Activated CD4-positive, alpha-beta memory T cell treated with anti-CD3 and anti-CD28 coated beads for 36 hours (primary cell): ENCODE measurements at regions not wholly inside any gene's neighbourhood (a gene's known extent, or its start where the extent isn't known, plus 50 kb on each side); places are given as distances from the start of the nearest gene placed in this dataset.

Experiments used
- CTCF ChIA-PET: fragments of 350-600 bp; sonication (Branson Sonifier 250); formaldehyde crosslinking; loops from one replicate; lab custom pipeline; 2021; ENCODE audit warnings: antibody characterized with exemption, inconsistent platforms; lab: Charles Lee
- POLR2A ChIA-PET: fragments of 350-600 bp; sonication (Branson Sonifier 250); formaldehyde crosslinking; loops from one replicate; lab custom pipeline; 2021; ENCODE audit warnings: antibody characterized with exemption; lab: Charles Lee
- DNase-seq: peaks from one replicate; pipeline ENCODE4 v3.0.0-alpha.2; 2020
- H3K27ac Mint-ChIP-seq: one replicate; pipeline ENCODE4 v1.8.0; 2021; ENCODE audit warnings: mixed read lengths
- H3K27me3 Mint-ChIP-seq: one replicate; pipeline ENCODE4 v1.8.0; 2021; ENCODE audit warnings: mixed read lengths
- H3K36me3 Mint-ChIP-seq: one replicate; pipeline ENCODE4 v1.8.0; 2021; ENCODE audit warnings: mixed read lengths
- H3K4me1 Mint-ChIP-seq: one replicate; pipeline ENCODE4 v1.8.0; 2021; ENCODE audit warnings: low read depth, mixed read lengths
- H3K4me3 Mint-ChIP-seq: one replicate; pipeline ENCODE4 v1.8.0; 2021; ENCODE audit warnings: mild to moderate bottlenecking, mixed read lengths
- H3K9me3 Mint-ChIP-seq: one replicate; pipeline ENCODE4 v1.8.0; 2021; ENCODE audit warnings: mixed read lengths
- intact Hi-C: fragments of 100-400 bp; cut with micrococcal nuclease; formaldehyde crosslinking; loops from one replicate; pipeline ENCODE4 v1.15.1; 2023

DNA sequence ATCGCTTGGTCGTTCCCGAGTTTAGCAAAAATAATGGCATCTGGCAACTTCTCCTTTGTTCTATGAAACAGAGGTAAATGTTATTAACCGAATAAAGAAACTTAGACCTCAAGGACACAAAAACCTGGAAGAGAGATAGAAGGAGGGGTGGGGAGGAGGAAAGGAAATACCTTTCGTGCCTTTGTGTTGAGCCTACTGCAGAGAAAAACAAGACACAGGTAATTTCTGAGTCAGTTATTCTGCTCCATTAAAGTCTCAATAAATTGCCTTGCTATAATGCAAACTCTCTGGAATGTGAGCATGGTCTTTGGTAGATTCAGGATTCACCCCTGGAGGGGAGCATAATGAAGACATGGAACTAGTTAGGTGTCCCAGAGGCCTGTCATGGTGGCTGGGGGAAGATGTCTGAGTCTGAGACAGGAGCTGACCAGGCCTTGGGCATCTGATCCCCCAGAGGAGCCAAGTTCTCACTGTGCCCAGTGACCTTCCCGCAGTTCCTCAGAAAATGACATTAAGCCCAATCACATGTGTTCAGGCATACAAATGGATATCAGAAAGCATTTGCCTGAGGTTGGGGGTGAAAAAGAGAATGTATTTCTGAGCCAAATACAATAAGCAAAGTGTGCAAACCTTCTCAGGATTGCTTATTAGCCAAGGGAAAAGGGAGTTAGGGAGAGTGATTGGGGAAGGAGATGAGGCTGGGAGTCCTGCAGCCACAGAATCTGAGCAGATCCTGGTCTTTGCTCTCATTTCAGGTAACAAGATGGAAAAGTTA lies 72.6 kb upstream of the CADM1 start:
- H3K36me3 Mint-ChIP-seq, result no peaks in the 10 kb centered on the region
- no peaks in the 10 kb centered on the region for H3K9me3 Mint-ChIP-seq
- ChIA-PET CTCF (no interaction called here), POLR2A (interaction anchor here (0.7 kb wide), 1 partner anchor 1318 kb away, joined by 4 read pairs; no protein-coding TSS in a partner anchor)
- DNase-seq, result no peak
- H3K27ac Mint-ChIP-seq, result no peak overlapping the region
- H3K27me3 Mint-ChIP-seq, result peaks cover 2% of the 10 kb centered on the region
- H3K4me3 Mint-ChIP-seq, result no peak overlapping the region
- H3K4me1 Mint-ChIP-seq, result no peaks in the 10 kb centered on the region
- intact Hi-C loops, result no loop called here

DNA sequence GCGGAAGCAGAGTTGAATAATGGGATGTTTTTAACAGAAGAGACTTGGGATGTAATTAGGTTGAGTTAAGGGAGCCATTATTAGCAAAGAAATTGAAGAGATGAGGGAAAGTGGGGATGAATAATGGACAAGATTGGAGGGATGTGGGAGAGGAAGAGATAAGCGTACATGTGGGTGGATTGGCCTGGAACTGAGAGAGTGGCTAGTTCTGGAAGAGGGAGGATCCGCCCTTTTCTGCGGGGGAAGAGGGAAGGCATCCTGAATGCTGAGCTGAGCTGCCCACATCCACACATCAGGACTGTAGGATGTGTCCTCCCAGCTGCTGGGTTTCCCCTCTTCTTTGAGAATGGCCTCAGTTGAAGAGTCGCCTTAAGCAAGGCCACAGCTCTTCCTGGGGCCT lies 68.3 kb upstream of the CADM1 start:
- no peak for DNase-seq
- H3K4me1 Mint-ChIP-seq, result no peaks in the 10 kb centered on the region
- intact Hi-C loops, result no loop called here
- POLR2A ChIA-PET, result no interaction called here
- H3K27me3 Mint-ChIP-seq, result peaks cover 4% of the 10 kb centered on the region
- CTCF ChIA-PET, result no interaction called here
- H3K9me3 Mint-ChIP-seq, result no peaks in the 10 kb centered on the region
- H3K27ac Mint-ChIP-seq, result no peak overlapping the region
- H3K4me3 Mint-ChIP-seq, result no peak overlapping the region
- no peaks in the 10 kb centered on the region for H3K36me3 Mint-ChIP-seq

DNA sequence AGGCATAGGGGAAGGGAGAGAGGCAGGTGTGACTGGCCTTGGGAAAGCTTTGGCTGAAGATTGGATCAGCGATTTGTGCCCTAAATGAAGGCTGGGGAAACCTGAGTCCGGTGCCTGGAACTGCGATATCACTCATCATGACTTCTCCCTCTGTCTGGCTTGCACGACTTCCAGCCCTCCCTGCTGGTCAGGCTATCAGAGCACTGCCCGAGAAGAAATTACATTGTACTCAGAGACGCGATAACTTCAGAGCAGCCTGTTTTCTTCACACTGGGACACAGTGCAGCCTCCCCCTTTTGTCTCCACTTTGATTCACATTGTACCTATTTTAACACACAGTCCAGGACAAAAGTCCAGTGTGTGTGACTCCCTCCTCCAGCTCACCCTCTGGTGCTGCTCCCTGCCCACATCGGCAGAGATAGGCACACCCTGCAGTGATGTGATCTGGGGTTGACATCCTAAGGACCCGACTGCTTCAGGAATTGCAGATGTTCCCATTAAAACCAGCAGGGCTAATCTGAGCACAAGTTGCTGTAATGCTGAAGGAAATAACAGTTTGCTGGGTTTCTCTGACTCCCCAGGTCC lies 62.1 kb upstream of the CADM1 start:
- H3K4me1 Mint-ChIP-seq, result no peaks in the 10 kb centered on the region
- H3K27ac Mint-ChIP-seq, result no peak overlapping the region
- ChIA-PET POLR2A (no interaction called here), CTCF (no interaction called here)
- H3K36me3 Mint-ChIP-seq, result no peaks in the 10 kb centered on the region
- no peak for DNase-seq
- H3K9me3 Mint-ChIP-seq, result no peaks in the 10 kb centered on the region
- no peak overlapping the region for H3K4me3 Mint-ChIP-seq
- intact Hi-C loops, result no loop called here
- peaks cover 3% of the 10 kb centered on the region for H3K27me3 Mint-ChIP-seq

DNA sequence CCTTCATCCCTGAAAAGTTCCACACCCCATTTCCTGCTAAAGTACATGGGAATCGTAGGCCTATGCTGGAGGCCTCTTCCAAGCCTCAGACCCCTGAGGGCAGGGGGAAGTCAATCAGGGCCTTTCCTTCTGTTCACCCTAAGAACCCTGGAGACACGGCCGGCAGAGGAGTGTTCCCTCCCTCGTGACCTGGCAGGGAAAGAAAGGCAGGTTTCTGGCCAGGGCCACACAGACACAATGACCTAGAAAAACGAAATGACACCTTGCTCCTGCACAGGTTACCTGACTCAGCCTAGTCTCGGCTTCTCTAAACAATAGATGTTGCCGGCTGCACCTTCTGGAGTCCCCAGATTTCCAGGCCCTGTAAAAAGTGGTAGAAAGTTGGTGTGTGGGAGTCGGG lies 60.6 kb upstream of the CADM1 start:
- DNase-seq, result no peak
- Mint-ChIP-seq H3K27me3 (peaks cover 3% of the 10 kb centered on the region), H3K27ac (no peak overlapping the region), H3K9me3 (no peaks in the 10 kb centered on the region), H3K4me3 (no peak overlapping the region), H3K4me1 (no peaks in the 10 kb centered on the region), H3K36me3 (no peaks in the 10 kb centered on the region)
- POLR2A ChIA-PET, result no interaction called here
- intact Hi-C loops, result no loop called here
- CTCF ChIA-PET, result no interaction called here

DNA sequence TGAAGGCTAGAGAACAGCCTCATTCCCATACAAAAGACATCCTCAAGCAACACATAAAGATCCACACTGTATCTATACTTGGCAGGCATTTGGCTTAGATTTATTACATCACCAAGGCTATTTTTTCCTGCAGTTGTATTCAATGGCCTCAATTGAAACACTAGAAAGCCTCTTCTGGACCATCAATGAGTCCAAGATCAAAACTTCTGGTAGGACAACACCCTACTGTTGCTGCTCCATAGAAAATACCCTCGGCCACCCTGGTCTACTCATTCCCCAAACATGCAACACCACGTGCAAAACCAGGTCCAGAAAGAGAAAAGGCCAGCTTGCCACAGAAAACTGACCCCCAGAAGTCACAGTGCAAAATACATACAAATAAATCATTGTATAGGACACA lies 56.9 kb upstream of the CADM1 start:
- H3K4me3 Mint-ChIP-seq, result no peak overlapping the region
- DNase-seq, result no peak
- CTCF ChIA-PET, result no interaction called here
- H3K4me1 Mint-ChIP-seq, result no peaks in the 10 kb centered on the region
- intact Hi-C loops, result no loop called here
- no peaks in the 10 kb centered on the region for H3K27me3 Mint-ChIP-seq
- no peaks in the 10 kb centered on the region for H3K36me3 Mint-ChIP-seq
- H3K9me3 Mint-ChIP-seq, result no peaks in the 10 kb centered on the region
- H3K27ac Mint-ChIP-seq, result no peak overlapping the region
- POLR2A ChIA-PET, result no interaction called here

DNA sequence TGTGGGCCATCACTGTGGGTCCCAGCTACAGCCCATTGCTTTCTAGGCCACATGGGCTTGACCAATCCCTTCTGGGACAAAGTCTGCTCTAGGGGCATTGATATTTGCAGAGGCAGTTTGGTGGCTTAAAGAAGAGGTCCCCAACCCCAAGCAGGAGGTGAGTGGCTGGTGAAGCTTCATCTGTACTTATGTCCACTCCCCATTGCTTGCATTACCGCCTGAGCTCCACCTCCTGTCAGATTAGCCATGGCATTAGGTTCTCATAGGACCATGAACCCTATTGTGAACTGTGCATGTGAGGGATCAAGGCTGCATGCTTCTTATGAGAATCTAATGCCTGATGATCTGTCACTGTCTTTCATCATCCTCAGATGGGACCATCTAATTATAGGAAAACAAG lies 54.4 kb upstream of the CADM1 start:
- H3K27me3 Mint-ChIP-seq, result no peaks in the 10 kb centered on the region

DNA sequence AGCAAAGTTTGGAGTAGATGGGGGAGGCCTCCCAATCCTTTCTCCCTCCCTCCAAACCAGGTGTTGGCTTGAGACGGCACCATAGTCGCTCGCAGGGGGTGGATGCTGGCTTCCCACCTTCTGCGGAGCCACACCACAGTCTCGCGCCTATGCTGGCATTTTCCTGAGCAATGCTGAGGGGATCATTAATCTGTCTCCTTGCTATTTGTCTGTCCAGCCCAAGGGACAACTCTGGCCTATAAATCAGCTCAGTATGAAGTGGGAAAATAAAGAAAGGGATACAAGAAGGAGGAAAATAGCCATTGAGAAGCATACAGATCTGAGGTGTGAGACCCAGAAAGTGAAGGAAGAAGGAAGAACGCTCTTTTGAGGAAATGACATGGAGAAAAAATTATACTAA lies 53.5 kb upstream of the CADM1 start:
- ChIA-PET CTCF (no interaction called here), POLR2A (no interaction called here)
- Mint-ChIP-seq H3K27me3 (no peaks in the 10 kb centered on the region), H3K4me3 (no peak overlapping the region), H3K27ac (no peak overlapping the region), H3K4me1 (no peaks in the 10 kb centered on the region), H3K9me3 (no peaks in the 10 kb centered on the region), H3K36me3 (no peaks in the 10 kb centered on the region)
- DNase-seq, result no peak
- intact Hi-C loops, result no loop called here

More for the DNA sequence above, 54.4 kb upstream of the CADM1 start:
- Mint-ChIP-seq H3K36me3 (no peaks in the 10 kb centered on the region), H3K9me3 (no peaks in the 10 kb centered on the region), H3K4me1 (no peaks in the 10 kb centered on the region), H3K4me3 (no peak overlapping the region), H3K27ac (no peak overlapping the region)
- DNase-seq, result no peak
- ChIA-PET CTCF (no interaction called here), POLR2A (no interaction called here)
- intact Hi-C loops, result no loop called here

DNA sequence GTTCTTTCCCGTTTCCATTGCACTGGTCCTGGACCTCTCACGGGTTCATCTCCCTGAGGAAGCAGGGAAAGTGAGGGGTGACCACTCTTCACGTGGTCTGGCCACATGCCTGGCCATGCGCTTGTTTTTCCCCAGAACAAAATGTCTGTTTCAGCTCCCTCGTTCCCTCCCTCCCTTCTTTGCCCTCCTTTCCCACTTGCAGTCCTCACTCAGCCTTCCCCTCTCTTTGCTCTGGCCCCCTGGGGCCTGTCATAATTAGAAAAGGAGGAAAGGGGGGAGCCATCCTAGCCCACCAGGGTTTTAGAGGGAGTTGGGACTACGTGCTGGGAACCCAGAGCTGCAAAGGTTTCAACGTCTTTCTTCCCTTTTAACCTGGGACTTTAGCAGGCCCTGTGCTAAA lies 52.8 kb upstream of the CADM1 start:
- H3K4me1 Mint-ChIP-seq, result no peaks in the 10 kb centered on the region
- POLR2A ChIA-PET, result no interaction called here
- no peaks in the 10 kb centered on the region for H3K27me3 Mint-ChIP-seq
- H3K27ac Mint-ChIP-seq, result no peak overlapping the region
- intact Hi-C loops, result no loop called here
- no peak overlapping the region for H3K4me3 Mint-ChIP-seq
- H3K36me3 Mint-ChIP-seq, result no peaks in the 10 kb centered on the region
- no peaks in the 10 kb centered on the region for H3K9me3 Mint-ChIP-seq
- CTCF ChIA-PET, result no interaction called here
- DNase-seq, result no peak

DNA sequence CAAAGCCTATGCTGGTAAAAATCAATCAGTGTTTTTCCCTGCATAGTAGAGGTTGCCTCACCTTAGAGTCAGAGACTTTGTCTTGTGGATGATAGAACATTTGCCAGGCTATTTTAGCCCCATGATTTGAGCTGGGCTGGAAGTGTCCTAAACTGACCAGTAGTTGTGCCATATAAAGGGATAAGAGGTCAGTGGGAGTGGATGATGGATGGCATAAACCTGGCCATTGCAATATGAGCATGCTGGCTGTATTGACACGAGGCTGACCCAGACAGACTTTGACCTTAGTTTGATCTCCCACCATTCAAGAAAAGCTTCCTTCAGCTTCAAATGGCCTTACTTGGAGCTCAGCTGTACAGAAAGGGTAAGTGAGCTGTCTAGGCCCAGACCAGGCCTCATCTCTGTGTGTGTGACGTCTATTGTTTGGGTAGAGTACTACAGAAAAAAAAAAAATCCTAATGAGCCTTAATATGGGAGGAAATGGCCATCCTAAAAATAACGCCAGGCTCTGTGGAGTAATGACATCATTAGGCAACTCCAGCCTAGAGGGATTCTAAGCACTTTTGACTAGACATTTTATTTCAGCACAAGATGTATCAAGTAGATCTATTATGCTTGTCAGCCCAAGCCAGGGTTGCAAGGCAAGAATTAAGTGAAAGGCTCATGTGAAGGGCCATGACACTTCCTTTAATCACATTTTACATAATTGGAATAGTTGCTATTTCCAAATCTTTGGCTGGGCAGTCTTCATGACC lies 51.3 kb upstream of the CADM1 start:
- no peak overlapping the region for H3K27ac Mint-ChIP-seq
- intact Hi-C loops, result no loop called here
- CTCF ChIA-PET, result interaction anchor here (0.6 kb wide), 1 partner anchor 126 kb away, joined by 3 read pairs; no protein-coding TSS in a partner anchor
- no peaks in the 10 kb centered on the region for H3K27me3 Mint-ChIP-seq
- H3K4me3 Mint-ChIP-seq, result no peak overlapping the region
- H3K4me1 Mint-ChIP-seq, result no peaks in the 10 kb centered on the region
- POLR2A ChIA-PET, result no interaction called here
- no peaks in the 10 kb centered on the region for H3K36me3 Mint-ChIP-seq
- H3K9me3 Mint-ChIP-seq, result no peaks in the 10 kb centered on the region
- DNase-seq, result no peak
